HCT116 (cell line): ENCODE measurements at regions not wholly inside any gene's neighbourhood (a gene's known extent, or its start where the extent isn't known, plus 50 kb on each side); places are given as distances from the start of the nearest gene placed in this dataset.

Experiments used
- ATAC-seq: fragments of 200-7000 bp; cut with Tn5 transposase; 2 replicates; pipeline ENCODE4 v1.9.1; 2020; ENCODE audit warnings: mild to moderate bottlenecking, moderate library complexity
- BruUV-seq: library from RNA; stranded (reverse); fragments of 400-500 nt; replicated peaks from 2 replicates; lab custom pipeline; 2021; lab: Mats Ljungman, UMichigan
- CTCF ChIA-PET: fragments of 300-600 bp; sonication (Branson Sonifier 250); formaldehyde crosslinking; loops from one replicate; lab custom pipeline; 2021; ENCODE audit warnings: antibody characterized with exemption; lab: Charles Lee
- POLR2A ChIA-PET: fragments of 300-600, 350-600 bp; sonication (Branson Sonifier 250); formaldehyde crosslinking; loops from one replicate; lab custom pipeline; 2021; ENCODE audit warnings: antibody characterized with exemption; lab: Charles Lee
- RAD21 ChIA-PET, 2 experiments: fragments of 300-600 bp; sonication (Branson Sonifier 250); formaldehyde crosslinking; loops; one replicate each; lab custom pipeline; 2023; ENCODE audit warnings: low total read pairs in 2 of 2; ENCODE audit not compliant: uncharacterized antibody in 2 of 2, unreplicated experiment in 2 of 2, low non-redundant PET in 1 of 2; lab: Charles Lee
- DNase-seq: peaks from one replicate; pipeline ENCODE4 v3.0.0-alpha.2; 2010; ENCODE audit warnings: low read depth, low spot score
- H2AFZ ChIP-seq: fragments of 200-600 bp; shearing (Covaris generic), sonication (generic); 2 replicates; pipeline ENCODE4 v1.6.1; 2017; ENCODE audit warnings: low read depth, mixed run types, mixed read lengths, antibody characterized with exemption, low read length; ENCODE audit not compliant: poor library complexity, severe bottlenecking
- H3K27ac ChIP-seq: 2 replicates; pipeline ENCODE4 v1.5.1; 2012; ENCODE audit warnings: low read depth, low read length
- H3K27me3 ChIP-seq: fragments of 200-600 bp; sonication (generic); 2 replicates; pipeline ENCODE4 v1.6.1; 2016; ENCODE audit warnings: mixed run types, low read length, mixed read lengths; ENCODE audit not compliant: insufficient read depth
- H3K36me3 ChIP-seq, 2 experiments: fragments of 200-500 bp in 1 of 2; fragments of 200-600 bp in 1 of 2; sonication (Bioruptor generic) in 1 of 2; sonication (generic) in 1 of 2; 2 replicates each; pipeline versions ENCODE4 v1.5.1 to v1.6.1; 2014 to 2016; ENCODE audit warnings: low read length in 2 of 2, inconsistent platforms in 1 of 2, mixed read lengths in 1 of 2, mixed run types in 1 of 2; ENCODE audit not compliant: insufficient read depth in 2 of 2, control insufficient read depth in 1 of 2
- H3K4me1 ChIP-seq, 2 experiments: fragments of 200-600 bp in 1 of 2; sonication (generic) in 1 of 2; 2 replicates each; pipeline versions ENCODE4 v1.5.1 to v1.6.1; 2012 to 2017; ENCODE audit warnings: low read length in 2 of 2, inconsistent platforms in 1 of 2, mild to moderate bottlenecking in 1 of 2, mixed read lengths in 1 of 2, mixed run types in 1 of 2, moderate library complexity in 1 of 2; ENCODE audit not compliant: insufficient read depth in 2 of 2, control insufficient read depth in 1 of 2
- H3K4me2 ChIP-seq: fragments of 200-600 bp; sonication (generic); 2 replicates; pipeline ENCODE4 v1.6.1; 2017; ENCODE audit warnings: mixed run types, low read length, mixed read lengths
- H3K4me3 ChIP-seq, 2 experiments: fragments of 200-600 bp in 1 of 2; sonication (generic) in 1 of 2; replicated peaks in 1 of 2; 2 replicates each; pipeline ENCODE4 v1.5.1; 2011 to 2016; ENCODE audit warnings: low read length in 2 of 2, control low read depth in 1 of 2, low read depth in 1 of 2, mild to moderate bottlenecking in 1 of 2, mixed read lengths in 1 of 2, mixed run types in 1 of 2
- H3K79me2 ChIP-seq: fragments of 200-600 bp; sonication (generic); 2 replicates; pipeline ENCODE4 v1.6.1; 2017; ENCODE audit warnings: mild to moderate bottlenecking, mixed run types, low read length, moderate library complexity, mixed read lengths; ENCODE audit not compliant: insufficient read depth
- H3K9ac ChIP-seq: fragments of 200-600 bp; sonication (generic); 2 replicates; pipeline ENCODE4 v1.6.1; 2016; ENCODE audit warnings: low read length, mixed read lengths
- H3K9me2 ChIP-seq: fragments of 200-600 bp; sonication (generic), shearing (Covaris generic); 2 replicates; pipeline ENCODE4 v1.6.1; 2017; ENCODE audit warnings: mixed run types, mild to moderate bottlenecking, moderate library complexity; ENCODE audit not compliant: insufficient read depth
- H3K9me3 ChIP-seq, 2 experiments: fragments of 200-500 bp in 1 of 2; fragments of 200-600 bp in 1 of 2; sonication (Bioruptor generic) in 1 of 2; sonication (generic) in 1 of 2; 2 replicates each; pipeline ENCODE4 v1.6.1; 2014 to 2017; ENCODE audit warnings: low read length in 2 of 2, mixed read lengths in 2 of 2, inconsistent platforms in 1 of 2, low read depth in 1 of 2, mild to moderate bottlenecking in 1 of 2, mixed run types in 1 of 2, moderate library complexity in 1 of 2; ENCODE audit not compliant: control insufficient read depth in 1 of 2, insufficient read depth in 1 of 2
- H4K20me1 ChIP-seq: fragments of 200-600 bp; sonication (generic), shearing (Covaris generic); 2 replicates; pipeline ENCODE4 v1.6.1; 2017; ENCODE audit warnings: mixed run types, mild to moderate bottlenecking, moderate library complexity; ENCODE audit not compliant: insufficient read depth
- EGR1 ChIP-seq: IDR thresholded peaks from 2 replicates; pipeline ENCODE4 v1.6.1; 2012; ENCODE audit warnings: low read depth
- ELF1 ChIP-seq: IDR thresholded peaks from 2 replicates; pipeline ENCODE4 v1.6.1; 2012; ENCODE audit warnings: low read depth, borderline replicate concordance
- EZH2 ChIP-seq: fragments of 200-600 bp; sonication (generic); IDR thresholded peaks from 2 replicates; pipeline ENCODE4 v1.6.1; 2017; ENCODE audit warnings: antibody characterized with exemption, mixed run types
- FOSL1 ChIP-seq: IDR thresholded peaks from 2 replicates; pipeline ENCODE4 v1.6.1; 2012; ENCODE audit warnings: low read depth
- JUND ChIP-seq: IDR thresholded peaks from 2 replicates; pipeline ENCODE4 v1.6.1; 2012
- MAX ChIP-seq: IDR thresholded peaks from 2 replicates; pipeline ENCODE4 v1.6.1; 2012
- SIN3A ChIP-seq: IDR thresholded peaks from 2 replicates; pipeline ENCODE4 v1.6.1; 2012; ENCODE audit warnings: low read depth
- SP1 ChIP-seq: IDR thresholded peaks from 2 replicates; pipeline ENCODE4 v1.6.1; 2012; ENCODE audit warnings: low read depth
- ZBTB33 ChIP-seq: IDR thresholded peaks from 2 replicates; pipeline ENCODE4 v1.6.1; 2011; ENCODE audit warnings: mild to moderate bottlenecking, low read length, moderate library complexity; ENCODE audit not compliant: insufficient replicate concordance; ENCODE audit errors: extremely low read depth
- ZNF274 ChIP-seq: fragments of 200-500 bp; sonication (Bioruptor generic); IDR thresholded peaks from 2 replicates; pipeline ENCODE4 v1.6.1; 2014; ENCODE audit warnings: mild to moderate bottlenecking, low read depth, low read length, inconsistent platforms
- intact Hi-C: fragments of 100-400 bp; cut with micrococcal nuclease; formaldehyde crosslinking; loops from 2 replicates; pipeline ENCODE4 v1.10.0; 2022

DNA sequence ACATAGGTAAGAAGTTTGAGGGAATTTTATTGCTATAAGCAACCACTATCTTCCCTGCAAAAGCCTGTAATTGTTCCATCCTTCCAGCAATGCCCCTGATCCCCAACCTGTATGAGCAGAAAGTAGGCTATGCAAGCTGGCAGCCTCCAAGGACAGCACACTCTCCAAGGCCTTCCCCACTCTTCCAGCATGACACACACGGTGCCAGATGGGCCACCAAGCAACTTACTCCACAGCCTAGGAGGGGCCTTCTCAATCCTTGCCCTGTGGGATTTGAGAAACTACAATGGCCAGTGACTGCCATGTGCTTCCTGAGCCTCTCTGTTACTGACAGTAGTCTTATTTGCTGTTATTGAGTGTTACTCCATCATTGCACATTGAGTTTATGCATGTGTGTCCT lies 137.5 kb downstream of the ACTR3 start:
- no peak overlapping the region for H3K4me2 ChIP-seq
- no peak for DNase-seq
- H3K9ac ChIP-seq, result no peak overlapping the region
- no peak overlapping the region for H2AFZ ChIP-seq
- H3K36me3 ChIP-seq, result no peaks in the 10 kb centered on the region
- no peaks in the 10 kb centered on the region for H4K20me1 ChIP-seq
- ChIA-PET CTCF (no interaction called here), POLR2A (interaction anchor here (0.7 kb wide), 1 partner anchor 946 kb away, joined by 5 read pairs; no protein-coding TSS in a partner anchor), RAD21 (no interaction called here)
- no peaks in the 10 kb centered on the region for H3K79me2 ChIP-seq
- no peak for TF ChIP-seq EZH2
- no peak for TF ChIP-seq ZBTB33
- TF ChIP-seq JUND, result no peak
- TF ChIP-seq FOSL1, result no peak
- no peak for TF ChIP-seq MAX
- no peak for TF ChIP-seq EGR1
- TF ChIP-seq SP1, result no peak
- TF ChIP-seq ZNF274, result no peak
- TF ChIP-seq SIN3A, result no peak
- no peak for TF ChIP-seq ELF1
- H3K4me1 ChIP-seq, result peaks cover 0 to 6% of the 10 kb centered on the region in 2 experiments; a peak in 1 of 4 replicates
- ATAC-seq, result no peak
- no peak overlapping the region for H3K4me3 ChIP-seq
- H3K9me2 ChIP-seq, result no peaks in the 10 kb centered on the region
- intact Hi-C loops, result no loop called here
- H3K27me3 ChIP-seq, result no peaks in the 10 kb centered on the region
- no peaks in the 10 kb centered on the region for H3K9me3 ChIP-seq
- no peak overlapping the region for H3K27ac ChIP-seq
- BruUV-seq, result no TSS peak
